ENCODE measurements at regions not wholly inside any gene's neighbourhood (a gene's known extent, or its start where the extent isn't known, plus 50 kb on each side); places are given as distances from the start of the nearest gene placed in this dataset.
A peak's percentile ranks its signal among the peaks of the same experiment; 100 is the strongest.

DNA sequence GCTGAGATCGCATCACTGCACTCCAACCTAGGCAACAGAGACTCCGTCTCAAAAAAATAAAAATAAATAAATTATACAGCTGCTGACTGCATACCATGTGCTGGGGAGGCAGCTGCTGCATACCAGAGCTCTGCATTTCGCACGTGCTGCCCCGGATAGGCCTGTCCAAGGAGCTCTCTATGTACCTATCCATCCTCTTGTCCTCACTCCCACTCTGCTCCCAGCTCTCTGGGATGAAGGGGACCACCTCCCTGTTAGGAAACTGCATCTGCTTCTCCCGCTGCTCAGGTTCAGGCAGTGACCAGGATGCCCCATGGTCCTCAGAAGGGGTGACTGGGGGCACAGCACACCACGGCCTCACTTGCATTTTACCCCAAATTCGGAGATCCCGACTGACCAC lies 302.3 kb downstream of the BRD1 start:
- TF ChIP-seq, protein P1, sequence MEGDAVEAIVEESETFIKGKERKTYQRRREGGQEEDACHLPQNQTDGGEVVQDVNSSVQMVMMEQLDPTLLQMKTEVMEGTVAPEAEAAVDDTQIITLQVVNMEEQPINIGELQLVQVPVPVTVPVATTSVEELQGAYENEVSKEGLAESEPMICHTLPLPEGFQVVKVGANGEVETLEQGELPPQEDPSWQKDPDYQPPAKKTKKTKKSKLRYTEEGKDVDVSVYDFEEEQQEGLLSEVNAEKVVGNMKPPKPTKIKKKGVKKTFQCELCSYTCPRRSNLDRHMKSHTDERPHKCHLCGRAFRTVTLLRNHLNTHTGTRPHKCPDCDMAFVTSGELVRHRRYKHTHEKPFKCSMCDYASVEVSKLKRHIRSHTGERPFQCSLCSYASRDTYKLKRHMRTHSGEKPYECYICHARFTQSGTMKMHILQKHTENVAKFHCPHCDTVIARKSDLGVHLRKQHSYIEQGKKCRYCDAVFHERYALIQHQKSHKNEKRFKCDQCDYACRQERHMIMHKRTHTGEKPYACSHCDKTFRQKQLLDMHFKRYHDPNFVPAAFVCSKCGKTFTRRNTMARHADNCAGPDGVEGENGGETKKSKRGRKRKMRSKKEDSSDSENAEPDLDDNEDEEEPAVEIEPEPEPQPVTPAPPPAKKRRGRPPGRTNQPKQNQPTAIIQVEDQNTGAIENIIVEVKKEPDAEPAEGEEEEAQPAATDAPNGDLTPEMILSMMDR (IDR thresholded peaks at IDR 0.05) = no peak
- no peak for TF ChIP-seq POLR2A (IDR thresholded peaks at IDR 0.05)
- H3K27ac ChIP-seq = no peak overlapping the region
- no peak overlapping the region for H3K4me3 ChIP-seq
- no peaks in the 10 kb centered on the region for H3K27me3 ChIP-seq
- H3K4me1 ChIP-seq (replicated peaks in 1 of 2) = no peaks in the 10 kb centered on the region
- no peaks in the 10 kb centered on the region for H3K9me3 ChIP-seq (replicated peaks in 1 of 3)
- intact Hi-C loops (cut with DNase I) = no loop called here
- DNase-seq = no peak
- WGBS, 4 donors = 36 to 65% (median 58%) methylated on average over 8 to 9 of the region's 9 CpGs
- H3K36me3 ChIP-seq (replicated peaks in 1 of 2) = no peaks in the 10 kb centered on the region

DNA sequence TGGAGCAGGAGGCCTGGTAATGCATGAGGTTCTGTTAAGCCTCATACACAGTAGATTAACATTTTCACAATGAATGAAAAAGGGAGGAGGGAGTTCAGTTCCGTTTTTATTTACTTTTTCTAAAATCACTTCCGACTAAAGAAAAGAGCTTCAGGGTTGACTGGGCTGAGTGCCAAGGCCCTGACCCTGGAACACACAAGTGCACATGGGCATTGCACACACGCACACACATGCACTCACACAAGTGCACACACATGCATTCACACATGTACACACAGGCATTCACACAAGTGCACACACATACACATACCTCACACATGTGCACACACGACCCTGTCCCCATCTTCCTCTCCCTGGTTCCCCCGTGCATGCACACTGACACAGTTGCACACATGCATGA lies 303.3 kb downstream of the BRD1 start:
- H3K4me1 ChIP-seq (replicated peaks in 1 of 2) = no peaks in the 10 kb centered on the region
- no peaks in the 10 kb centered on the region for H3K27me3 ChIP-seq
- TF ChIP-seq, protein P1 (IDR thresholded peaks at IDR 0.05) = no peak
- no peak for TF ChIP-seq POLR2A (IDR thresholded peaks at IDR 0.05)
- 31 to 38% (median 36%) methylated on average over 5 of the region's 5 CpGs for WGBS, 4 donors
- H3K27ac ChIP-seq = no peak overlapping the region
- no peaks in the 10 kb centered on the region for H3K36me3 ChIP-seq (replicated peaks in 1 of 2)
- no peak for DNase-seq
- H3K9me3 ChIP-seq (replicated peaks in 1 of 3) = no peaks in the 10 kb centered on the region
- no peak overlapping the region for H3K4me3 ChIP-seq
- intact Hi-C loops (cut with DNase I) = no loop called here

DNA sequence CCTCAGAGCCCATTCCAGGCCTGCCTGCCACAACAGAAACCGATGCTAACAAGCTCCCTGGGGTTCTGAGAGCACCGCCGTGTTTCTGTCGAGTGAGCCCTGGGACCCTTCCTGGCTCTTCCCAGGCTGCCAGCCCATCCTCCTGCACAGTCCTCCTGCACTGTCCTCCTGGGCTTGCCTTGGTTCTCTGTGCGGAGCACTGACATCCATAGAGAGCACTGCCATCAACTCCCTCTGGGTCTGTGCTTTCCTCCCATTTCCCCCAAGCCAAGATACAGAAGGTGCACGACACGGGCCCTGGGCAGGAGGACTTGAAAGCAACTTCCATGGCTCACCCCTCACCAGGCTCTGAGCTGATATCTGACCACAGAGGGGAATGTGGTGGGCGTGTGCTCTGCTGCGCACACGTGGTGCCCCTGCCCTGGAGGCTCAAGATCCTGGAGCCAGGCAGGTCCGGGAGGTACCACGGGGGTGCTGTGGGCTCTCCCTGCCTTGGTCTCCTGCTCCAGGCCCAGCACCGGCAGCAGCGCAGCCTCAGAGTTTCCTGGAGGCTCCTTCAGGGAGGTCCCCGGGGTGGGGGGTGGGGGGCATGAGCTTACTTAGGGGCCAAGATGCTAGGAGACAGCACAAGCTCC lies 304.2 kb downstream of the BRD1 start:
- DNase-seq = no peak
- TF ChIP-seq, protein P1 (IDR thresholded peaks at IDR 0.05) = no peak
- TF ChIP-seq POLR2A (IDR thresholded peaks at IDR 0.05) = no peak
- H3K4me1 ChIP-seq (replicated peaks in 1 of 2) = no peaks in the 10 kb centered on the region
- H3K36me3 ChIP-seq (replicated peaks in 1 of 2) = no peaks in the 10 kb centered on the region
- 66 to 75% (median 68%) methylated on average over 12 to 15 of the region's 15 CpGs for WGBS, 4 donors
- intact Hi-C loops (cut with DNase I) = no loop called here
- H3K4me3 ChIP-seq = no peak overlapping the region
- H3K9me3 ChIP-seq (replicated peaks in 1 of 3) = no peaks in the 10 kb centered on the region
- no peaks in the 10 kb centered on the region for H3K27me3 ChIP-seq
- no peak overlapping the region for H3K27ac ChIP-seq

DNA sequence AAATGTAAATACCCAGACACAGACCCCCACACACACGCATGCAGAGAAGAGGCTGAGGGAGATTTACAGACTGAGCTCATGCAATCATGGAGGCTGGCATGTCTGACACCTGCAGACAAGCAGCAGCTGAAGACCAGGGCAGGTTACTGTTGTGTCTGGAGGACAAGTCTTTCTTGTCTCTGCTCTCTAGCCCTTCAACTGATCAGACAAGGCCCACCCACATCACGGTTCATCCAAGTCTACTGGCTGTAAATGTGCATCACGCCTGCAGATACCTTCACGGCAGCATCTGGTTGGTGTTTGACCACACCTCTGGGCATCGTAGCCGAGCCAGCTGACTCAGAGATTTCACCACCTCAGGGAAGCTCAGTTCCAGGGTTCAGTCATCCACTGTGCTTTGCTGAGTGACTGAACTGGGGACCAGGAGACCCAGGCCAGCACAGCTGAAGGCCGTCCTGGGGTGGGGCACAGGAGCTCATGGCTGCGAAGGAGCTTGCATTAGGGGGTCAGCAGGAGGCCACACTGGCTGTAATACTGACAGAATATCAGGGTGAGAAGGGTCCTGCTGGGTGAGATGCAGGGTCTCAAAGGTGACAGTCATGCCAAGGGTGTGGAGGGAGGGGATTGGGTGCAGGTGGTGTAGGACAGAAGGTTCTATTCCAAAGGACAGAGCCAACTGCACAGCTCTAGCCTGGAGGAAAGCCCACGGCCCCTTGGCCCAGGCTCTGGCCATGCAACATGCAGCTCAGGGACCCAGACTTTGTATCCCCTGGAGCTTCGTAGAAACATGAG lies 304.9 kb downstream of the BRD1 start:
- Histone ChIP-seq H3K9me3 (replicated peaks in 1 of 3) (no peaks in the 10 kb centered on the region), H3K27ac (peak overlapping the region in 1 of 5 donors; percentile 22), H3K4me3 (no peak overlapping the region), H3K4me1 (replicated peaks in 1 of 2) (no peaks in the 10 kb centered on the region), H3K36me3 (replicated peaks in 1 of 2) (no peaks in the 10 kb centered on the region), H3K27me3 (no peaks in the 10 kb centered on the region)
- TF ChIP-seq, protein P1 (IDR thresholded peaks at IDR 0.05) = no peak
- no peak for TF ChIP-seq POLR2A (IDR thresholded peaks at IDR 0.05)
- intact Hi-C loops (cut with DNase I) = no loop called here
- 74 to 85% (median 81%) methylated on average over 9 to 10 of the region's 10 CpGs for WGBS, 4 donors
- no peak for DNase-seq

Measured in adrenal gland (tissue), 9 donors.